ENCODE measurements at regions not wholly inside any gene's neighbourhood (a gene's known extent, or its start where the extent isn't known, plus 50 kb on each side); places are given as distances from the start of the nearest gene placed in this dataset.

- no peaks in the 10 kb centered on the region for H4K20me1 ChIP-seq (ENCODE audit: insufficient read depth)
- H3K4me3 ChIP-seq (replicated peaks in 1 of 2; ENCODE audit: low read depth in 1 of 2, low read length in 2 of 2), result no peak overlapping the region
- no peaks in the 10 kb centered on the region for H3K79me2 ChIP-seq (ENCODE audit: insufficient read depth, low read length)
- peaks cover 0 to 18% of the 10 kb centered on the region in 2 experiments; a peak in 1 of 4 replicates for H3K36me3 ChIP-seq (ENCODE audit: control insufficient read depth in 1 of 2, insufficient read depth in 2 of 2, low read length in 2 of 2)
- RAD21 ChIA-PET (ENCODE audit: low non-redundant PET in 1 of 2, low total read pairs in 2 of 2, uncharacterized antibody in 2 of 2, unreplicated experiment in 2 of 2), result no interaction called here
- no TSS peak for BruUV-seq (replicated peaks)
- peaks cover 23 to 36% of the 10 kb centered on the region in 2 experiments for H3K4me1 ChIP-seq (ENCODE audit: control insufficient read depth in 1 of 2, insufficient read depth in 2 of 2, low read length in 2 of 2)
- no peaks in the 10 kb centered on the region for H3K27me3 ChIP-seq (ENCODE audit: insufficient read depth, low read length)
- TF ChIP-seq RAD21 (IDR thresholded peaks at IDR 0.05; ENCODE audit: low read depth) (no peak), CEBPB (IDR thresholded peaks at IDR 0.05; ENCODE audit: low read depth) (no peak), SIN3A (IDR thresholded peaks at IDR 0.05; ENCODE audit: low read depth) (no peak), TCF7L2 (IDR thresholded peaks at IDR 0.05; ENCODE audit: borderline replicate concordance, extremely low read depth, insufficient read depth, insufficient read length) (no peak), SP1 (IDR thresholded peaks at IDR 0.05; ENCODE audit: low read depth) (no peak), MAX (IDR thresholded peaks at IDR 0.05) (no peak), CBX3 (IDR thresholded peaks at IDR 0.05; ENCODE audit: low read depth) (no peak), FOSL1 (IDR thresholded peaks at IDR 0.05; ENCODE audit: low read depth) (no peak), ELF1 (IDR thresholded peaks at IDR 0.05; ENCODE audit: borderline replicate concordance, low read depth) (no peak), ZFX (IDR thresholded peaks at IDR 0.05) (no peak), POLR2A (IDR thresholded peaks at IDR 0.05; ENCODE audit: borderline replicate concordance, extremely low read depth, insufficient read depth, insufficient read length) (no peak), EGR1 (IDR thresholded peaks at IDR 0.05; ENCODE audit: low read depth) (no peak), YY1 (IDR thresholded peaks at IDR 0.05; ENCODE audit: extremely low read depth, insufficient replicate concordance, low read depth, low read length) (no peak)
- TF ChIP-seq, protein P1, sequence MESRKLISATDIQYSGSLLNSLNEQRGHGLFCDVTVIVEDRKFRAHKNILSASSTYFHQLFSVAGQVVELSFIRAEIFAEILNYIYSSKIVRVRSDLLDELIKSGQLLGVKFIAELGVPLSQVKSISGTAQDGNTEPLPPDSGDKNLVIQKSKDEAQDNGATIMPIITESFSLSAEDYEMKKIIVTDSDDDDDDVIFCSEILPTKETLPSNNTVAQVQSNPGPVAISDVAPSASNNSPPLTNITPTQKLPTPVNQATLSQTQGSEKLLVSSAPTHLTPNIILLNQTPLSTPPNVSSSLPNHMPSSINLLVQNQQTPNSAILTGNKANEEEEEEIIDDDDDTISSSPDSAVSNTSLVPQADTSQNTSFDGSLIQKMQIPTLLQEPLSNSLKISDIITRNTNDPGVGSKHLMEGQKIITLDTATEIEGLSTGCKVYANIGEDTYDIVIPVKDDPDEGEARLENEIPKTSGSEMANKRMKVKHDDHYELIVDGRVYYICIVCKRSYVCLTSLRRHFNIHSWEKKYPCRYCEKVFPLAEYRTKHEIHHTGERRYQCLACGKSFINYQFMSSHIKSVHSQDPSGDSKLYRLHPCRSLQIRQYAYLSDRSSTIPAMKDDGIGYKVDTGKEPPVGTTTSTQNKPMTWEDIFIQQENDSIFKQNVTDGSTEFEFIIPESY (IDR thresholded peaks at IDR 0.05; ENCODE audit: extremely low read depth, insufficient replicate concordance, low read length), result no peak
- TF ChIP-seq, protein P2, sequence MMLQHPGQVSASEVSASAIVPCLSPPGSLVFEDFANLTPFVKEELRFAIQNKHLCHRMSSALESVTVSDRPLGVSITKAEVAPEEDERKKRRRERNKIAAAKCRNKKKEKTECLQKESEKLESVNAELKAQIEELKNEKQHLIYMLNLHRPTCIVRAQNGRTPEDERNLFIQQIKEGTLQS (IDR thresholded peaks at IDR 0.05), result no peak
- H2AFZ ChIP-seq (ENCODE audit: low read depth, low read length, poor library complexity, severe bottlenecking), result no peak overlapping the region
- CTCF ChIA-PET, result no interaction called here
- no peak overlapping the region for H3K9ac ChIP-seq (ENCODE audit: low read length)
- no peak overlapping the region for H3K27ac ChIP-seq (ENCODE audit: low read depth, low read length)
- DNase-seq (ENCODE audit: low read depth, low spot score), result no peak
- no peak overlapping the region for H3K4me2 ChIP-seq (ENCODE audit: low read length)
- POLR2A ChIA-PET, result no interaction called here
- no peak for ATAC-seq
- intact Hi-C loops (cut with micrococcal nuclease), result no loop called here
- no peaks in the 10 kb centered on the region for H3K9me2 ChIP-seq (ENCODE audit: insufficient read depth)
- H3K9me3 ChIP-seq (ENCODE audit: control insufficient read depth in 1 of 2, insufficient read depth in 1 of 2, low read depth in 1 of 2, low read length in 2 of 2), result no peaks in the 10 kb centered on the region; a peak in 1 of 4 replicates
Measured at GRCh38 chr12:65568517-65568916, 255.8 kb upstream of the HMGA2 start.

All from HCT116 (cell line).